ENCODE measurements at regions not wholly inside any gene's neighbourhood (a gene's known extent, or its start where the extent isn't known, plus 50 kb on each side); places are given as distances from the start of the nearest gene placed in this dataset.

DNA sequence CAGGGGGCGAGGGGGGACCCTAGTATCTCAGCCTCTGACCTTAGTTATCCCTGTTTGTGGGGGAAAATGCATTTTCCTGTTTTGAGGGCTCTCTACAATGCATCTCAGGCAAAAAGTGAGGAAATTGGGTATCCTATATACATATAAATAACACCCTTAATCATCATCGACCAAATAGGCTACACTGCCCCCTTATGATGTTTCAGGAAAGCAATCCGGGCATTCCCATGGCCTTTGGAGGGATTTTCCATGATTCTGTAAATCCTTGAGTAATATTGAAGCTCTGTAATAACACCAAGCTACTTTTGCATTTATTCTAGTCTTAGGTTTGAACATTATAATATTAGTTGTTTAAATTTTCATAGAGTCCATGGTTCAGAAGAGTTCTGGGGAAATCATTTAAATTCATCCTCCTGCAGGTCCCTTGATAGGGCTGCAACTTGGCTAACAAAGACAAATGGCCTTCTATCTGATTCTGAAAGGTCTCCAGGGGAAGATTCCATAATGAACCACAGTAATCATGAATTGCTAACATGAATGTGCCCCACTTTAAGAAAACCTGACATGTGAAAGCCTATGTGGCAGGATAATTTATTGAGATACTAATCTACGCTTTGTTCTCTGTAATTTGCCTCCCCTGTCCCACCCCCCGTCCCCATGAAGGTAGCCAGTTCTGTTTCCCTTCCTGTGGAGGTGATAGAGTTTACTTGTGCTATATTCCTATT is 91.5 kb upstream of the SCOC start:
- H3K9me3 Mint-ChIP-seq: no peaks in the 10 kb centered on the region
- H3K4me3 ChIP-seq (ENCODE audit: low read length): no peak overlapping the region
- intact Hi-C loops (cut with micrococcal nuclease): no loop called here
- TF ChIP-seq, protein P1, sequence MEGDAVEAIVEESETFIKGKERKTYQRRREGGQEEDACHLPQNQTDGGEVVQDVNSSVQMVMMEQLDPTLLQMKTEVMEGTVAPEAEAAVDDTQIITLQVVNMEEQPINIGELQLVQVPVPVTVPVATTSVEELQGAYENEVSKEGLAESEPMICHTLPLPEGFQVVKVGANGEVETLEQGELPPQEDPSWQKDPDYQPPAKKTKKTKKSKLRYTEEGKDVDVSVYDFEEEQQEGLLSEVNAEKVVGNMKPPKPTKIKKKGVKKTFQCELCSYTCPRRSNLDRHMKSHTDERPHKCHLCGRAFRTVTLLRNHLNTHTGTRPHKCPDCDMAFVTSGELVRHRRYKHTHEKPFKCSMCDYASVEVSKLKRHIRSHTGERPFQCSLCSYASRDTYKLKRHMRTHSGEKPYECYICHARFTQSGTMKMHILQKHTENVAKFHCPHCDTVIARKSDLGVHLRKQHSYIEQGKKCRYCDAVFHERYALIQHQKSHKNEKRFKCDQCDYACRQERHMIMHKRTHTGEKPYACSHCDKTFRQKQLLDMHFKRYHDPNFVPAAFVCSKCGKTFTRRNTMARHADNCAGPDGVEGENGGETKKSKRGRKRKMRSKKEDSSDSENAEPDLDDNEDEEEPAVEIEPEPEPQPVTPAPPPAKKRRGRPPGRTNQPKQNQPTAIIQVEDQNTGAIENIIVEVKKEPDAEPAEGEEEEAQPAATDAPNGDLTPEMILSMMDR (IDR thresholded peaks at IDR 0.05): no peak
- WGBS (ENCODE audit: insufficient coverage): 71% methylated on average over 2 of the region's 5 CpGs
- no peaks in the 10 kb centered on the region for H3K9me3 ChIP-seq (ENCODE audit: control insufficient read depth, insufficient read depth, low read length)
- DNase-seq (no peak), ATAC-seq (no peak)
- no peaks in the 10 kb centered on the region for H3K4me1 Mint-ChIP-seq
- H3K4me1 ChIP-seq (ENCODE audit: control insufficient read depth, insufficient read depth, low read length): no peaks in the 10 kb centered on the region
- H3K36me3 Mint-ChIP-seq: no peaks in the 10 kb centered on the region
- peaks cover 22 to 25% of the 10 kb centered on the region in 2 donors for H3K27me3 Mint-ChIP-seq (ENCODE audit: low read depth in 2 of 2)
- H3K36me3 ChIP-seq (ENCODE audit: control insufficient read depth, insufficient read depth, low read length): no peaks in the 10 kb centered on the region
- H3K27ac Mint-ChIP-seq: no peak overlapping the region
- no peaks in the 10 kb centered on the region for H3K27me3 ChIP-seq (ENCODE audit: control insufficient read depth, insufficient read depth, low read length)
- H3K4me3 Mint-ChIP-seq: no peak overlapping the region
- H3K27ac ChIP-seq (ENCODE audit: low read length): no peak overlapping the region

DNA sequence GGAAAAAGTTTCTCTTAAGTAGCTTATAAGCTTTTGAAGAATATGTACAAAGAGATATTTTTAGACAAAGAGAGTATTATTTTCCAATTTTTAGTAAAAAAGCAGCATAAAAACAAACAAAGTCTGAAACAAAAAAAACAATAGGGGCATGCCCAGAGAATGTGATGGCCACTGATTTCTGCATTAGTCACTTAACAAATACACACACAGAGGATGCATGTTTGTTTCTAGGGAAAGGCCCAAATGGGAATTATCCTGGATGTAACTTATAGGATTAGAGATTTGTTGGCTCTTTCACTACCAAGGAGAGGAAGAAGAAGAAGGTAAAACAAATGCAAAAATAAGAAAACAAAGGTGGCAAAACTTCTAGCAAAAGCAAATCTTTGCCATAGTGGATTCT is 95.9 kb upstream of the SCOC start:
- Histone ChIP-seq H3K36me3 (ENCODE audit: control insufficient read depth, insufficient read depth, low read length) (no peaks in the 10 kb centered on the region), H3K9me3 (ENCODE audit: control insufficient read depth, insufficient read depth, low read length) (no peaks in the 10 kb centered on the region), H3K4me3 (ENCODE audit: low read length) (no peak overlapping the region), H3K27me3 (ENCODE audit: control insufficient read depth, insufficient read depth, low read length) (no peaks in the 10 kb centered on the region), H3K27ac (ENCODE audit: low read length) (no peak overlapping the region), H3K4me1 (ENCODE audit: control insufficient read depth, insufficient read depth, low read length) (no peaks in the 10 kb centered on the region)
- H3K36me3 Mint-ChIP-seq: no peaks in the 10 kb centered on the region
- TF ChIP-seq, protein P1 (IDR thresholded peaks at IDR 0.05): no peak
- H3K4me3 Mint-ChIP-seq: no peak overlapping the region
- H3K4me1 Mint-ChIP-seq: no peaks in the 10 kb centered on the region
- peaks cover 8 to 17% of the 10 kb centered on the region in 2 donors for H3K27me3 Mint-ChIP-seq (ENCODE audit: low read depth in 2 of 2)
- H3K9me3 Mint-ChIP-seq: no peaks in the 10 kb centered on the region
- intact Hi-C loops (cut with micrococcal nuclease): no loop called here
- no peak overlapping the region for H3K27ac Mint-ChIP-seq
- DNase-seq: no peak
- ATAC-seq: no peak

DNA sequence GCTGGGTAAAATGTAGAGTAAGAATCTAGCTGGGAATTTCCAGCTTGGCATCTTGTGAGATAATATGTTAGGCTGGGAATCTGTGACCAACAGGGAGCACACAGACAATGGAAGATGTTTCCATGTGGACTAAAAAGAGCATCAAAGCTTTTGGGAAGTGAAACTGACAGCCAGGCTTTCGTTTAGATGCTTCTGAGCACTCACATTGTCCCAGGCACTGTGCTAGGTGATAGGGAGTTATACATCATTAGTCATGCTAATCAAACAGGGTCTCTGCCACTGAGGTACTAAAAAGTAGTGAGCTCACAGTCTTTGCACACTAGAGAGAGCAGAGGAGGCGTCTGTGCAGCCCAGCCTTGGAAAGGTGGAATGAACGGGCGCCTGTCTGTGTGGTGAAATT is 101.9 kb upstream of the SCOC start:
- WGBS (ENCODE audit: insufficient coverage): 66% methylated on average over 4 of the region's 4 CpGs
- Mint-ChIP-seq H3K36me3 (no peaks in the 10 kb centered on the region), H3K4me3 (no peak overlapping the region), H3K27ac (no peak overlapping the region), H3K4me1 (no peaks in the 10 kb centered on the region), H3K27me3 (ENCODE audit: low read depth in 2 of 2) (peaks cover 3 to 9% of the 10 kb centered on the region in 2 donors), H3K9me3 (no peaks in the 10 kb centered on the region)
- H3K9me3 ChIP-seq (ENCODE audit: control insufficient read depth, insufficient read depth, low read length): no peaks in the 10 kb centered on the region
- H3K4me1 ChIP-seq (ENCODE audit: control insufficient read depth, insufficient read depth, low read length): no peaks in the 10 kb centered on the region
- intact Hi-C loops (cut with micrococcal nuclease): no loop called here
- no peak overlapping the region for H3K4me3 ChIP-seq (ENCODE audit: low read length)
- TF ChIP-seq, protein P1 (IDR thresholded peaks at IDR 0.05): no peak
- no peaks in the 10 kb centered on the region for H3K36me3 ChIP-seq (ENCODE audit: control insufficient read depth, insufficient read depth, low read length)
- H3K27ac ChIP-seq (ENCODE audit: low read length): no peak overlapping the region
- DNase-seq (no peak), ATAC-seq (no peak)
- H3K27me3 ChIP-seq (ENCODE audit: control insufficient read depth, insufficient read depth, low read length): no peaks in the 10 kb centered on the region

- DNase-seq (no peak), ATAC-seq (no peak)
- Mint-ChIP-seq H3K9me3 (no peaks in the 10 kb centered on the region), H3K27ac (no peak overlapping the region), H3K4me1 (no peaks in the 10 kb centered on the region), H3K4me3 (no peak overlapping the region), H3K36me3 (no peaks in the 10 kb centered on the region), H3K27me3 (ENCODE audit: low read depth in 2 of 2) (peaks cover 3 to 9% of the 10 kb centered on the region in 2 donors)
- WGBS (ENCODE audit: insufficient coverage): 77% methylated on average over 5 of the region's 6 CpGs
- Histone ChIP-seq H3K27ac (ENCODE audit: low read length) (no peak overlapping the region), H3K4me3 (ENCODE audit: low read length) (no peak overlapping the region), H3K27me3 (ENCODE audit: control insufficient read depth, insufficient read depth, low read length) (no peaks in the 10 kb centered on the region), H3K9me3 (ENCODE audit: control insufficient read depth, insufficient read depth, low read length) (no peaks in the 10 kb centered on the region), H3K4me1 (ENCODE audit: control insufficient read depth, insufficient read depth, low read length) (no peaks in the 10 kb centered on the region), H3K36me3 (ENCODE audit: control insufficient read depth, insufficient read depth, low read length) (no peaks in the 10 kb centered on the region)
- intact Hi-C loops (cut with micrococcal nuclease): no loop called here
- TF ChIP-seq, protein P1 (IDR thresholded peaks at IDR 0.05): no peak
Observed at GRCh38 chr4:140269369-140269768, 104.1 kb upstream of the SCOC start.

Data from natural killer cell (primary cell).